ENCODE measurements at regions not wholly inside any gene's neighbourhood (a gene's known extent, or its start where the extent isn't known, plus 50 kb on each side); places are given as distances from the start of the nearest gene placed in this dataset.

DNA sequence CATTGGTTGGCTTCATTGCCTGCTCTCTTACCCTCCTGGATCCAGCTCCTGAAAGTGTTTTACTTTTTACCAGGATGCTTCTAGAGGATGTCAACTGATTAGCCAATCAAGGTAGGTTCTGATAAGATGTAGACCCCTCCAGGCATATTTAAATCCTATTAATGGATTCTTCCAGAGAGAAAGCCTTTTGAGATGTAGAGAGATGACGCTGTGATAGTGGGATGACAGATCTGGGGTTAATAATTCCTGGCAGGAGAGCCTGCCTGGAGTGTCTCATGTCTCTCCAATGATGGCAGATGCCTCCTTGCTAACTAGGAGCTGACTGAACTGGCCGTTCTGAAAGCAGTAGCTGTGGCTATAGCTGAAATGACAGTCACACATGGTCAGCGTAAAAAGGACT is 116.9 kb upstream of the DTNBP1 start:
- H3K36me3 ChIP-seq (ENCODE audit: control insufficient read depth, insufficient read depth, low read length), result no peaks in the 10 kb centered on the region
- H3K27me3 ChIP-seq (replicated peaks; ENCODE audit: control insufficient read depth, insufficient read depth, low read length), result no peaks in the 10 kb centered on the region
- DNase-seq (ENCODE audit: extremely low read depth, insufficient read length), result no peak
- H3K4me3 ChIP-seq (replicated peaks; ENCODE audit: low read depth, low read length), result no peak overlapping the region
- TF ChIP-seq, protein P1, sequence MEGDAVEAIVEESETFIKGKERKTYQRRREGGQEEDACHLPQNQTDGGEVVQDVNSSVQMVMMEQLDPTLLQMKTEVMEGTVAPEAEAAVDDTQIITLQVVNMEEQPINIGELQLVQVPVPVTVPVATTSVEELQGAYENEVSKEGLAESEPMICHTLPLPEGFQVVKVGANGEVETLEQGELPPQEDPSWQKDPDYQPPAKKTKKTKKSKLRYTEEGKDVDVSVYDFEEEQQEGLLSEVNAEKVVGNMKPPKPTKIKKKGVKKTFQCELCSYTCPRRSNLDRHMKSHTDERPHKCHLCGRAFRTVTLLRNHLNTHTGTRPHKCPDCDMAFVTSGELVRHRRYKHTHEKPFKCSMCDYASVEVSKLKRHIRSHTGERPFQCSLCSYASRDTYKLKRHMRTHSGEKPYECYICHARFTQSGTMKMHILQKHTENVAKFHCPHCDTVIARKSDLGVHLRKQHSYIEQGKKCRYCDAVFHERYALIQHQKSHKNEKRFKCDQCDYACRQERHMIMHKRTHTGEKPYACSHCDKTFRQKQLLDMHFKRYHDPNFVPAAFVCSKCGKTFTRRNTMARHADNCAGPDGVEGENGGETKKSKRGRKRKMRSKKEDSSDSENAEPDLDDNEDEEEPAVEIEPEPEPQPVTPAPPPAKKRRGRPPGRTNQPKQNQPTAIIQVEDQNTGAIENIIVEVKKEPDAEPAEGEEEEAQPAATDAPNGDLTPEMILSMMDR (IDR thresholded peaks at IDR 0.05; ENCODE audit: insufficient read depth, low read length, poor library complexity, severe bottlenecking), result no peak

DNA sequence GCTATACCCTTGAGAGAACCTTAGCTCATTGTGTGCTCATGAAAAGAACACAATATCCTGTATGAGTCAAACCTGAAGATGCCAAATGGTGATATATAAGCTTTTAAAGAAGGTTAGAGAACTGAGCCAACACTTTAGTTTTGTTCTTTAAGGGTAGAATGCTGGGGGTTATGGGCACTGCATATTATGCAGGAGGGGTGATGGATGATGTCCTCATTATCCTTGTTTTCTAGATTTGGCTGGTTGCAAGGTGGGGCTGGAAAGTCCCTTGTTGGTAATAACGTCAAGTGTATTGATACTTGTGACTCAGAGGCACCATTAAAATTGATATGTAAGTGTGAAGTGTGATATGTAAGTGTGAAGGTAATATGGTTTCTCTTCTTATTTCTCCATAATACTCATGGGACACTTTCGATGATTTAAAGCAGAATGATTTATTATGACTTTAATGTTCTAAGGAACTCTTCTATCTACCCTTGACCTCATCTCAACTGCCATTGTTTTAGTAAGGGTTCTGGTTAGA is 113.7 kb upstream of the DTNBP1 start:
- no peaks in the 10 kb centered on the region for H3K27me3 ChIP-seq (replicated peaks; ENCODE audit: control insufficient read depth, insufficient read depth, low read length)
- TF ChIP-seq, protein P1 (IDR thresholded peaks at IDR 0.05; ENCODE audit: insufficient read depth, low read length, poor library complexity, severe bottlenecking), result no peak
- no peak overlapping the region for H3K4me3 ChIP-seq (replicated peaks; ENCODE audit: low read depth, low read length)
- no peaks in the 10 kb centered on the region for H3K36me3 ChIP-seq (ENCODE audit: control insufficient read depth, insufficient read depth, low read length)
- peak; percentile 39 for DNase-seq (ENCODE audit: extremely low read depth, insufficient read length)

DNA sequence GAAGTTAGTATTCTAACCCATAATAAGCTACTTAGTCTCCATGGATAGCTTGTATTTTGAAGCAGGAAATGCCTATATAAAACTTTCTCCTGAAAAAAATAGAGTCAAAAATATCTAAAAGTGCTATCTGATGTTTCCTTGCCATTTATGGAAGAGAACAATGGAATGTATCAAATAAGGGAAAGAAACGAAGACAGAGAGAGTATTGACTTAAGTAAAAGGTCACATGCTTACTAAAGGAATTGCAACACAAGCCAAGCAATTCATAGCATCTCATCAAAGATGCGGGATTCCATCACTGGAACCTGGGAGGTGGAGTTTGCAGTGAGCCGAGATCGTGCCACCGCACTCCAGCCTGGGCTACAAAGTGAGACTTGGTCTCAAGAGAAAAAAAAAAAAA is 112.9 kb upstream of the DTNBP1 start:
- TF ChIP-seq, protein P1 (IDR thresholded peaks at IDR 0.05; ENCODE audit: insufficient read depth, low read length, poor library complexity, severe bottlenecking), result no peak
- no peaks in the 10 kb centered on the region for H3K27me3 ChIP-seq (replicated peaks; ENCODE audit: control insufficient read depth, insufficient read depth, low read length)
- no peak for DNase-seq (ENCODE audit: extremely low read depth, insufficient read length)
- no peaks in the 10 kb centered on the region for H3K36me3 ChIP-seq (ENCODE audit: control insufficient read depth, insufficient read depth, low read length)
- no peak overlapping the region for H3K4me3 ChIP-seq (replicated peaks; ENCODE audit: low read depth, low read length)

DNA sequence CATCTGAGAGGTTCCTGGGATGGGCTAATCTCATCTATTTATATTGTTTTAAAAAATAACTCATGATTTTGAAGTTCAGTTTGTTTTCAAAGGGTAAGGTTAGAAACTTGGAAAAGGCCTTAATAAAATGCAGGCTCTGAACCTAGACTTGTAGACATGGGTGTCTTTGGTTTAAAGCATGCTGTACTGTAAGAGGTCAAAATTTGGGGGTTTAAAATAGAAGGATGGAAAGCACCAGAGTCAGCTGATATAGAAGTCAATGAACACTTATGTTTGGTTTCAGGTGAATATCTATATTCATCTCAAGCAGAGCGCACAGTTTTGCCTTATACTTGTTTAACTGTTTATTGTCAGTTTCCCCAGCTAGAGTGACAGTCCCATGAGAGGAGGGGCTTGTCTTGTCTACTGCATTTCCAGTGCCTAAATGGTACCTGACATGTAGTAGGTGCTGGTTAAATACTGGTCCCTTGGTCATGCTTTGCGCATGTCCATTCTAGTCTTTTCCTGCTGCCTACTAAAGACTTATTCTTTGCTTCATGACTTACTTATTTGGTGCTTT is 112.3 kb upstream of the DTNBP1 start:
- Histone ChIP-seq H3K36me3 (ENCODE audit: control insufficient read depth, insufficient read depth, low read length) (no peaks in the 10 kb centered on the region), H3K27me3 (replicated peaks; ENCODE audit: control insufficient read depth, insufficient read depth, low read length) (no peaks in the 10 kb centered on the region), H3K4me3 (replicated peaks; ENCODE audit: low read depth, low read length) (no peak overlapping the region)
- no peak for DNase-seq (ENCODE audit: extremely low read depth, insufficient read length)
- TF ChIP-seq, protein P1 (IDR thresholded peaks at IDR 0.05; ENCODE audit: insufficient read depth, low read length, poor library complexity, severe bottlenecking), result no peak

DNA sequence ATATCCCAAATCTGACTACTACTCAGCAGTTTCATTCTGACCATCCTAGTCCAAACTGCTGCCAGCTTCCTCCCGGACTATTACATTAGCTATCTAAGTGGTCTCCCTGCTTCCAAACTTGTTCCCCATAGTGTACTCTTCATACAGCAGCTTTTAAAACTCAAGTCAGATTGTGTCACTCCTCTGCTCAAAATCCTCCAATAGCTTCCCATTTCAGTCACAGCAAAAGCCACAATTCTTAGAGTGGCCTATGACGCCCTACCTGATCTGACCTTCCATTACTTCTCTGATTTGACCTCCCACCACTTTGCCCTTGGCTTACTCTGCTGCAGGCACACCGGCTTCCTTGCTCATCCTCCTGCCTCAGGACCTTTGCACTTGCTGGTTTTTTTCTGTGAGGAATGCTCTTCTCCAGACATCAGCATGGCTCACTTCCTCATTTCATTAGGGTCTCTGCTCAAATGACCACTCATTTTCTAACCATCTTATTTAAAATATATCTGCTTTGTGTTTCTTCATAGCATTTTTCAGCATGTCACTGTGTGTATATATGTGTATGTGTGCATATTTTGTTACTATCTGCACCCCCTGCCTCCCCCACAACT is 111.1 kb upstream of the DTNBP1 start:
- TF ChIP-seq, protein P1 (IDR thresholded peaks at IDR 0.05; ENCODE audit: insufficient read depth, low read length, poor library complexity, severe bottlenecking), result no peak
- Histone ChIP-seq H3K4me3 (replicated peaks; ENCODE audit: low read depth, low read length) (no peak overlapping the region), H3K36me3 (ENCODE audit: control insufficient read depth, insufficient read depth, low read length) (no peaks in the 10 kb centered on the region), H3K27me3 (replicated peaks; ENCODE audit: control insufficient read depth, insufficient read depth, low read length) (no peaks in the 10 kb centered on the region)
- no peak for DNase-seq (ENCODE audit: extremely low read depth, insufficient read length)
